ENCODE measurements at regions not wholly inside any gene's neighbourhood (a gene's known extent, or its start where the extent isn't known, plus 50 kb on each side); places are given as distances from the start of the nearest gene placed in this dataset.

GRCh38 chr16:48895142-48895541, 285.2 kb upstream of the N4BP1 start:
- H3K27me3 ChIP-seq (ENCODE audit: control insufficient read depth, insufficient read depth, low read length): no peaks in the 10 kb centered on the region
- TF ChIP-seq CTCF (IDR thresholded peaks at IDR 0.05; ENCODE audit: insufficient read depth, low read depth, low read length): no peak
- CTCF ChIA-PET: no interaction called here
- H3K4me3 ChIP-seq (ENCODE audit: low read depth, low read length): no peak overlapping the region
- DNase-seq (ENCODE audit: low read depth): no peak
- no peaks in the 10 kb centered on the region for H3K36me3 ChIP-seq (ENCODE audit: control insufficient read depth, insufficient read depth, low read length)
- POLR2A ChIA-PET: no interaction called here

- ChIA-PET POLR2A (no interaction called here), CTCF (no interaction called here)
- Histone ChIP-seq H3K27me3 (ENCODE audit: control insufficient read depth, insufficient read depth, low read length) (no peaks in the 10 kb centered on the region), H3K4me3 (ENCODE audit: low read depth, low read length) (no peak overlapping the region), H3K36me3 (ENCODE audit: control insufficient read depth, insufficient read depth, low read length) (no peaks in the 10 kb centered on the region)
- no peak for TF ChIP-seq CTCF (IDR thresholded peaks at IDR 0.05; ENCODE audit: insufficient read depth, low read depth, low read length)
- DNase-seq (ENCODE audit: low read depth): no peak
These were observed 282.9 kb upstream of the N4BP1 start for GRCh38 chr16:48892893-48893292.

DNA sequence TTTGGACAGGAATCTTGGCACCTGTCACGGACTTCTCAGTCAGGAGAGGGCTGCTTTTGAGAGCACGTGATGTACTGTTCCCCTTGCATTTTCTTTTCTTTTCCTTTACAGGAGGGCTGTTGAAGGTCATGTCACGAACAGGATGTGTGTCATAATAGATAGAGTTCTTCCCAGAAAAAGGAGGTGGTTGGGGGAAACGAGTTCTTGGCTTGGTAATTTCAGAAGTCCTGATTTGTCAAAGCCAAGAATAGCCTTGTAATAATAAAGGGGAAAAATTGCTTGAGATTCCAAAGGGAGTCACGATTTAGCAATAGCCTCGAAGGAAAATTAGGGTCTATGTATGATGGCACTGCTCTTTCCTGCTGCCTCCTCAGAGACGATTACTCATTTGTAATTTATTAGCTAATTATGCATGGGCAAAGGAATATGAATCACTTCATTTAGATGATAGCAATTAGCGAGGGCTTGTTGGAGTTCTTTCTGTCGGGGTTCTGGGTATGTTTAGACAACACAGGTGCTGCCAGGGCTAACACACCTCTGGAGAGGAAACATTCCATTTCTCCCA, 277.7 kb upstream of the N4BP1 start:
- ChIA-PET POLR2A (no interaction called here), CTCF (no interaction called here)
- no peaks in the 10 kb centered on the region for H3K27me3 ChIP-seq (ENCODE audit: control insufficient read depth, insufficient read depth, low read length)
- no peaks in the 10 kb centered on the region for H3K36me3 ChIP-seq (ENCODE audit: control insufficient read depth, insufficient read depth, low read length)
- no peak for TF ChIP-seq CTCF (IDR thresholded peaks at IDR 0.05; ENCODE audit: insufficient read depth, low read depth, low read length)
- no peak for DNase-seq (ENCODE audit: low read depth)
- no peak overlapping the region for H3K4me3 ChIP-seq (ENCODE audit: low read depth, low read length)

DNA sequence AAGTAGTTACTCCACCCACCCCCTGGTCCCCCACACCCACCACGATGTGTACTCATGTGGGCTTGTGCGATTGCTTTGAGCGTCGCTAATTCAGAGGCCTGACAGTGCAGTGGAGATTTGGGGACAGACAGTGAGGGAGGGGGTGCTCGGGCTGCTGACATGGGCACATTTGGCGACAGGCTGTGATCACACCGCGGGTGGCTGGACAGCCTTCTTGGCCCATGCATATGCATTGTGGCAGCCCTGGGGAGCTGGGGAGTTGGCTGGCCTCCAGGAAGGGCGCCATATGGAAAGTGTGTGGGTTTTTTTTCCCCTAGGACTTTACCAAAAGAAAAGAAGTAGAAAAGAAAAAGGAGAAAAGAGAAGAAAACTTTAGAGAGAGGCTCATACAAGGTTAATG, 275.5 kb upstream of the N4BP1 start:
- CTCF ChIA-PET: interaction anchor here (1.8 kb wide), 1 partner anchor 9 kb away, joined by 6 read pairs; no protein-coding TSS in a partner anchor
- H3K36me3 ChIP-seq (ENCODE audit: control insufficient read depth, insufficient read depth, low read length): no peaks in the 10 kb centered on the region
- no peak for DNase-seq (ENCODE audit: low read depth)
- H3K27me3 ChIP-seq (ENCODE audit: control insufficient read depth, insufficient read depth, low read length): no peaks in the 10 kb centered on the region
- no peak for TF ChIP-seq CTCF (IDR thresholded peaks at IDR 0.05; ENCODE audit: insufficient read depth, low read depth, low read length)
- POLR2A ChIA-PET: no interaction called here
- no peak overlapping the region for H3K4me3 ChIP-seq (ENCODE audit: low read depth, low read length)

- POLR2A ChIA-PET: no interaction called here
- CTCF ChIA-PET: no interaction called here
These were observed 271.3 kb upstream of the N4BP1 start for GRCh38 chr16:48881272-48881671.

More at GRCh38 chr16:48881272-48881671, 271.3 kb upstream of the N4BP1 start:
- Histone ChIP-seq H3K36me3 (ENCODE audit: control insufficient read depth, insufficient read depth, low read length) (no peaks in the 10 kb centered on the region), H3K4me3 (ENCODE audit: low read depth, low read length) (no peak overlapping the region), H3K27me3 (ENCODE audit: control insufficient read depth, insufficient read depth, low read length) (no peaks in the 10 kb centered on the region)
- no peak for DNase-seq (ENCODE audit: low read depth)
- no peak for TF ChIP-seq CTCF (IDR thresholded peaks at IDR 0.05; ENCODE audit: insufficient read depth, low read depth, low read length)

All from BJ (cell line).